HL-60 (cell line): ENCODE measurements at regions not wholly inside any gene's neighbourhood (a gene's known extent, or its start where the extent isn't known, plus 50 kb on each side); places are given as distances from the start of the nearest gene placed in this dataset.

Experiments used
- POLR2AphosphoS5 ChIP-seq: IDR thresholded peaks from 2 replicates; pipeline ENCODE4 v1.6.1; 2012; ENCODE audit warnings: low read depth
- TF ChIP-seq, protein P1 (sequence below): IDR thresholded peaks from one replicate; pipeline ENCODE4 v1.5.1; 2011; ENCODE audit warnings: low read length, control low read depth, inconsistent platforms; ENCODE audit not compliant: insufficient read depth
- TF ChIP-seq, protein P2 (sequence below): IDR thresholded peaks from 2 replicates; pipeline ENCODE4 v1.6.1; 2012; ENCODE audit warnings: low read depth; ENCODE audit not compliant: insufficient replicate concordance

DNA sequence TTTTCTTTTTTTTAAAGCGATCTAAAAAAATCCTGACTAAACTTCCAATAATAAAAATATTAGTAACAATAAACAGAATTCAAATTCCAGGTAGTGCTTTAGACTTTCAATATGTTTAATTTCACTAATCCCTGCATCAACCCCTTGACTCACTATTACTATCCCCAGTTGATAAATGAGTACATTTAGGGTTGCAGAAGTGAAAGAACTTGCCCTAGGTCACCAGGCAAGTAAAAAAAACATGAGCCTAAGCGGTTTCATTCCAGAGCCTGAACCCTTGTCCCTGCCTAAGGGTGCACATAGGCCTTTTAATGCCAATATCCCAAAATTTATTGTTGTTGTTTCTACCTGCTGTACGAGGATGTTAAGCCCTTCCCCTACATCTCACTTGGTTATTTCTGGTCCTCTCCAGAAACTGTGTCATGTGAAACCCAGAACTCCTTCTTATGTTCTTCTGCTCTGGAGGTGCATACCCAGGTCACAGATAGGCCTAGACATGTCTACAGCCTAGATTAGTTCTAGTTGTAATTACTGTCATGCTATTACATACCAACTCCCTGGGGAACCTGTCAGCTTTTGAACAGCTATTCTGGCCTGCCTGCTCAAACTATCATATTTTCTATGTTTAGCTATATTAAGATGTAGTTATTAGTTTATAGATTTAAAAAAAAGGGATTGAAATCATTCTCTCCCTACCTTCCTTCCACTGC lies 244.5 kb upstream of the PITX2 start:
- TF ChIP-seq, protein P1, sequence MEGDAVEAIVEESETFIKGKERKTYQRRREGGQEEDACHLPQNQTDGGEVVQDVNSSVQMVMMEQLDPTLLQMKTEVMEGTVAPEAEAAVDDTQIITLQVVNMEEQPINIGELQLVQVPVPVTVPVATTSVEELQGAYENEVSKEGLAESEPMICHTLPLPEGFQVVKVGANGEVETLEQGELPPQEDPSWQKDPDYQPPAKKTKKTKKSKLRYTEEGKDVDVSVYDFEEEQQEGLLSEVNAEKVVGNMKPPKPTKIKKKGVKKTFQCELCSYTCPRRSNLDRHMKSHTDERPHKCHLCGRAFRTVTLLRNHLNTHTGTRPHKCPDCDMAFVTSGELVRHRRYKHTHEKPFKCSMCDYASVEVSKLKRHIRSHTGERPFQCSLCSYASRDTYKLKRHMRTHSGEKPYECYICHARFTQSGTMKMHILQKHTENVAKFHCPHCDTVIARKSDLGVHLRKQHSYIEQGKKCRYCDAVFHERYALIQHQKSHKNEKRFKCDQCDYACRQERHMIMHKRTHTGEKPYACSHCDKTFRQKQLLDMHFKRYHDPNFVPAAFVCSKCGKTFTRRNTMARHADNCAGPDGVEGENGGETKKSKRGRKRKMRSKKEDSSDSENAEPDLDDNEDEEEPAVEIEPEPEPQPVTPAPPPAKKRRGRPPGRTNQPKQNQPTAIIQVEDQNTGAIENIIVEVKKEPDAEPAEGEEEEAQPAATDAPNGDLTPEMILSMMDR = no peak
- TF ChIP-seq, protein P2, sequence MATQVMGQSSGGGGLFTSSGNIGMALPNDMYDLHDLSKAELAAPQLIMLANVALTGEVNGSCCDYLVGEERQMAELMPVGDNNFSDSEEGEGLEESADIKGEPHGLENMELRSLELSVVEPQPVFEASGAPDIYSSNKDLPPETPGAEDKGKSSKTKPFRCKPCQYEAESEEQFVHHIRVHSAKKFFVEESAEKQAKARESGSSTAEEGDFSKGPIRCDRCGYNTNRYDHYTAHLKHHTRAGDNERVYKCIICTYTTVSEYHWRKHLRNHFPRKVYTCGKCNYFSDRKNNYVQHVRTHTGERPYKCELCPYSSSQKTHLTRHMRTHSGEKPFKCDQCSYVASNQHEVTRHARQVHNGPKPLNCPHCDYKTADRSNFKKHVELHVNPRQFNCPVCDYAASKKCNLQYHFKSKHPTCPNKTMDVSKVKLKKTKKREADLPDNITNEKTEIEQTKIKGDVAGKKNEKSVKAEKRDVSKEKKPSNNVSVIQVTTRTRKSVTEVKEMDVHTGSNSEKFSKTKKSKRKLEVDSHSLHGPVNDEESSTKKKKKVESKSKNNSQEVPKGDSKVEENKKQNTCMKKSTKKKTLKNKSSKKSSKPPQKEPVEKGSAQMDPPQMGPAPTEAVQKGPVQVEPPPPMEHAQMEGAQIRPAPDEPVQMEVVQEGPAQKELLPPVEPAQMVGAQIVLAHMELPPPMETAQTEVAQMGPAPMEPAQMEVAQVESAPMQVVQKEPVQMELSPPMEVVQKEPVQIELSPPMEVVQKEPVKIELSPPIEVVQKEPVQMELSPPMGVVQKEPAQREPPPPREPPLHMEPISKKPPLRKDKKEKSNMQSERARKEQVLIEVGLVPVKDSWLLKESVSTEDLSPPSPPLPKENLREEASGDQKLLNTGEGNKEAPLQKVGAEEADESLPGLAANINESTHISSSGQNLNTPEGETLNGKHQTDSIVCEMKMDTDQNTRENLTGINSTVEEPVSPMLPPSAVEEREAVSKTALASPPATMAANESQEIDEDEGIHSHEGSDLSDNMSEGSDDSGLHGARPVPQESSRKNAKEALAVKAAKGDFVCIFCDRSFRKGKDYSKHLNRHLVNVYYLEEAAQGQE = no peak
- no peak for TF ChIP-seq POLR2AphosphoS5
